Neural cell (in vitro differentiated cells): ENCODE measurements at regions not wholly inside any gene's neighbourhood (a gene's known extent, or its start where the extent isn't known, plus 50 kb on each side); places are given as distances from the start of the nearest gene placed in this dataset.

ENCODE experiments used
- CTCF ChIP-seq: fragments of 450-650 bp; IDR thresholded peaks from 2 replicates; pipeline ENCODE4 v1.5.1; 2014; ENCODE audit warnings: antibody characterized with exemption, mild to moderate bottlenecking, moderate library complexity; ENCODE audit not compliant: poor library complexity, severe bottlenecking
- EP300 ChIP-seq: fragments of 450-650 bp; conservative IDR thresholded peaks from 2 replicates; pipeline ENCODE4 v1.6.1; 2014; ENCODE audit warnings: antibody characterized with exemption, mild to moderate bottlenecking, moderate library complexity; ENCODE audit not compliant: poor library complexity, severe bottlenecking
- POLR2AphosphoS5 ChIP-seq: IDR thresholded peaks from 2 replicates; pipeline ENCODE4 v1.6.1; 2012
- REST ChIP-seq: IDR thresholded peaks from 2 replicates; pipeline ENCODE4 v1.6.1; 2012; ENCODE audit warnings: borderline replicate concordance

- TF ChIP-seq CTCF (no peak), REST (no peak), EP300 (no peak), POLR2AphosphoS5 (no peak)
Observed at GRCh38 chr18:56003009-56003719, 415.2 kb upstream of the TCF4 start.
